GM21381 (cell line): ENCODE measurements at regions not wholly inside any gene's neighbourhood (a gene's known extent, or its start where the extent isn't known, plus 50 kb on each side); places are given as distances from the start of the nearest gene placed in this dataset.
"Not testable (repeated sequence)": the region's sequence is repeated elsewhere in the genome, so short reads cannot be mapped to it uniquely, and the experiment has no call there.

Source experiments
- ATAC-seq: cut with Tn5 transposase; IDR thresholded peaks from one replicate; pipeline ENCODE4 v1.9.1; 2021; ENCODE audit warnings: mild to moderate bottlenecking, moderate library complexity; ENCODE audit not compliant: unreplicated experiment

GRCh38 chrX:121836000-121836399 lies 788.6 kb downstream of the GLUD2 start:
- ATAC-seq = no peak

- ATAC-seq = no peak
These were observed 803.6 kb downstream of the GLUD2 start for GRCh38 chrX:121851033-121851432.

GRCh38 chrX:121853762-121854613 lies 806.6 kb downstream of the GLUD2 start:
- ATAC-seq = no peak

- ATAC-seq = no peak
These were observed 807.2 kb downstream of the GLUD2 start for GRCh38 chrX:121854614-121854911.

- no peak for ATAC-seq
These were observed 811.6 kb downstream of the GLUD2 start for GRCh38 chrX:121858867-121859647.

- ATAC-seq = no peak
These were observed 816.6 kb downstream of the GLUD2 start for GRCh38 chrX:121863976-121864375.

GRCh38 chrX:121864561-121864960 lies 817.2 kb downstream of the GLUD2 start:
- ATAC-seq = no peak

GRCh38 chrX:121869876-121870477 lies 822.6 kb downstream of the GLUD2 start:
- no peak for ATAC-seq

GRCh38 chrX:121871122-121871521 lies 823.7 kb downstream of the GLUD2 start:
- ATAC-seq = no peak

- ATAC-seq = no peak
These were observed 828.9 kb downstream of the GLUD2 start for GRCh38 chrX:121876305-121876704.

GRCh38 chrX:121877337-121877736 lies 829.9 kb downstream of the GLUD2 start:
- not testable (repeated sequence) for ATAC-seq

GRCh38 chrX:121886557-121886956 lies 839.1 kb downstream of the GLUD2 start:
- ATAC-seq = no peak

- ATAC-seq = no peak
These were observed 847.3 kb downstream of the GLUD2 start for GRCh38 chrX:121894756-121895155.

- ATAC-seq = no peak
These were observed 855.1 kb downstream of the GLUD2 start for GRCh38 chrX:121902463-121902862.

GRCh38 chrX:121903961-121904360 lies 856.6 kb downstream of the GLUD2 start:
- no peak for ATAC-seq

GRCh38 chrX:121921258-121921657 lies 873.8 kb downstream of the GLUD2 start:
- no peak for ATAC-seq

- no peak for ATAC-seq
These were observed 884.2 kb downstream of the GLUD2 start for GRCh38 chrX:121931567-121931966.

GRCh38 chrX:121932688-121933087 lies 885.3 kb downstream of the GLUD2 start:
- ATAC-seq = no peak

GRCh38 chrX:121949041-121949760 lies 901.8 kb downstream of the GLUD2 start:
- no peak for ATAC-seq

- ATAC-seq = no peak
These were observed 911.5 kb downstream of the GLUD2 start for GRCh38 chrX:121958886-121959285.

- ATAC-seq = no peak
These were observed 928.3 kb downstream of the GLUD2 start for GRCh38 chrX:121975671-121976070.
